Aorta (tissue), 5 donors: ENCODE measurements at regions not wholly inside any gene's neighbourhood (a gene's known extent, or its start where the extent isn't known, plus 50 kb on each side); places are given as distances from the start of the nearest gene placed in this dataset.

Experiments used
- ATAC-seq: fragments of 200-7000 bp; cut with Tn5 transposase; one replicate; pipeline ENCODE4 v1.9.1; 2022; ENCODE audit warnings: moderate library complexity; ENCODE audit not compliant: low FRiP score
- DNase-seq, 2 donors: peaks; one replicate each; pipeline ENCODE4 v3.0.0-alpha.2; 2020
- H3K27ac ChIP-seq, 2 donors: one replicate each; pipeline ENCODE4 v1.5.1; 2013; ENCODE audit warnings: low read length in 2 of 2, mild to moderate bottlenecking in 2 of 2, moderate library complexity in 2 of 2, control low read depth in 1 of 2, inconsistent platforms in 1 of 2, low read depth in 1 of 2
- H3K27me3 ChIP-seq, 2 donors: one replicate each; pipeline ENCODE4 v1.6.1; 2013; ENCODE audit warnings: control low read depth in 1 of 2, low read length in 1 of 2, mild to moderate bottlenecking in 1 of 2, moderate library complexity in 1 of 2; ENCODE audit not compliant: insufficient read depth in 2 of 2, control insufficient read depth in 1 of 2
- H3K36me3 ChIP-seq, 2 donors: one replicate each; pipeline ENCODE4 v1.6.1; 2013; ENCODE audit warnings: control low read depth in 1 of 2, low read length in 1 of 2, mild to moderate bottlenecking in 1 of 2; ENCODE audit not compliant: insufficient read depth in 2 of 2, control insufficient read depth in 1 of 2
- H3K4me1 ChIP-seq, 2 donors: one replicate each; pipeline ENCODE4 v1.6.1; 2013; ENCODE audit warnings: low read length in 2 of 2, control low read depth in 1 of 2, mild to moderate bottlenecking in 1 of 2, moderate library complexity in 1 of 2; ENCODE audit not compliant: insufficient read depth in 2 of 2, control insufficient read depth in 1 of 2
- H3K4me3 ChIP-seq, 2 donors: one replicate each; pipeline ENCODE4 v1.5.1; 2013; ENCODE audit warnings: low read length in 2 of 2, control low read depth in 1 of 2, mild to moderate bottlenecking in 1 of 2
- H3K9me3 ChIP-seq: one replicate; pipeline ENCODE4 v1.6.1; 2013; ENCODE audit warnings: mild to moderate bottlenecking, low read length; ENCODE audit not compliant: control insufficient read depth
- WGBS, 2 donors: extraction: QIAGEN DNeasy Blood & Tissue Kit; methylation state at CpG; one replicate each; pipeline ENCODE4 v1.1.7; 2013; 5-methylcytosine and 5-hydroxymethylcytosine counted together
- intact Hi-C, 2 donors: fragments of 100-400 bp; cut with DNase I; formaldehyde crosslinking; loops; one replicate each; pipeline versions ENCODE4 v1.14.2 to v1.15.0; 2022
- donor health status: healthy with polysubstance abuse.
- donor health status: Bipolar disorder and iron deficiency.
- donor health status: DM: no; HTN: no; CAD: no.
- donor health status: DM: no; HTN: no; CAD: no.
- donor health status: DM: yes; HTN: yes; CAD: no.

DNA sequence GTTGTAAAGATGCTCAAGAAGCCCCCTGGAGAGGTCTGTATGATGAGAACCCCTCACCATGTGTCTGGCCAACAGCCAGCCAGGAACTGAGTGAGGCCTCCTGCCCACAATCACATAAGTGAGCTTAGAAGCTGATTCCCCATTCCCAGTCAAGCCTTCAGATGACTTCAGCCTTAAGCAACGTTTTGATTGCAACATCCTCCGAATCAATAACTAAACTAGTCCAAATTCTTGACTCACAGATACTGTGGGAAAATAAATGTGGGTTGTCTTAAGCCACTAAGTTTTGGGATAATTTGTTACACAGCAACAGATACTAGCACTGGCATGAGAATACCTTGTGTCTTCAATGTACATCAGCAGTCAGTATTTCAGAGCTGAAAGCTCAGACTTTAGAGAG lies 54.5 kb upstream of the HS3ST4 start:
- WGBS, 2 donors, result 73 to 79% methylated on average over 2 of the region's 2 CpGs
- Histone ChIP-seq H3K27me3 (no peaks in the 10 kb centered on the region), H3K36me3 (no peaks in the 10 kb centered on the region), H3K4me1 (no peaks in the 10 kb centered on the region), H3K4me3 (no peak overlapping the region), H3K27ac (no peak overlapping the region), H3K9me3 (peaks cover 4% of the 10 kb centered on the region)
- ATAC-seq, result no peak
- no peak for DNase-seq
- intact Hi-C loops, result no loop called here

DNA sequence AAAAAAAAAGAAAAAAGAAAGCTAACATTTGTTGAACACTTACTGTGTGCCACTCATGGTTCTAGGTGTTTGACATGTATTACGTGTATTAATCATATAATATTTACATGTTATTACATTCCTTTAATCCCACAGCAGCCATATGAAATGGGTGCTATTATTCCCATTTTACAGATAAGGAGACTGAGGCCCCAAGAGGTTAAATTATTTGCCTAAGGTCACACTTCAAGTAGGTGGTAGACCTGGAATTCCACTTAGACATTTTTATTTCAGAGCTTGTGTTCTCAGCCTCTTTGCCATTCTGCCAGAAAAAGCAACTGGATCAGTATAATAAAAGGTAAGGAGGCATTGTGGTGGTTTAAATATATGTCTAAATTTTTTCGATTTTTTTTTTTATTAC lies 55.1 kb upstream of the HS3ST4 start:
- no peak overlapping the region for H3K4me3 ChIP-seq
- H3K27me3 ChIP-seq, result no peaks in the 10 kb centered on the region
- no peak overlapping the region for H3K27ac ChIP-seq
- no peak for ATAC-seq
- no peak for DNase-seq
- H3K4me1 ChIP-seq, result no peaks in the 10 kb centered on the region
- H3K9me3 ChIP-seq, result peaks cover 4% of the 10 kb centered on the region
- H3K36me3 ChIP-seq, result no peaks in the 10 kb centered on the region
- 81 to 83% methylated on average over 2 of the region's 2 CpGs for WGBS, 2 donors
- intact Hi-C loops, result no loop called here

DNA sequence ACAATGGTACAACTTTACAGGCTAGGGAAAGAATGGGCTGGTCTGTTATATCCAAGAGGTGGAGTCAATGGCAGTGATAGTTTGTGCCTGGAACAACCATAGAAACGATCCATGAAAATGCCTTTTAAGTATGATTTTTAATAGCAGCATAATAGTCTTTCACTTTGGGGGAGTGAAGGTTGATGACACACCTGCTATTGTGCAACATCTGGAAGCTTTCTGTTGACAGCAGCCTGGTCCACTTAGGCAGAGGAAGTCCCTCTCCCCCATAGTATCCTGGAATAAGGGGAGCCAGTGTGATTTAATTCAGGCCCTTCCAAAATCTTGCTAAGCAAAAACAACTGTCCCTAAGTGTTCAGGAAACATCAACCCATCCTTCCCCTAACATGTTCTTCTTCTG lies 56.3 kb upstream of the HS3ST4 start:
- peaks cover 4% of the 10 kb centered on the region for H3K9me3 ChIP-seq
- no peaks in the 10 kb centered on the region for H3K36me3 ChIP-seq
- no peak overlapping the region for H3K4me3 ChIP-seq
- H3K4me1 ChIP-seq, result no peaks in the 10 kb centered on the region
- ATAC-seq, result no peak
- no peak overlapping the region for H3K27ac ChIP-seq
- H3K27me3 ChIP-seq, result no peaks in the 10 kb centered on the region
- intact Hi-C loops, result no loop called here
- DNase-seq, result no peak
- WGBS, 2 donors, result 66 to 67% methylated on average over 1 of the region's 1 CpG

DNA sequence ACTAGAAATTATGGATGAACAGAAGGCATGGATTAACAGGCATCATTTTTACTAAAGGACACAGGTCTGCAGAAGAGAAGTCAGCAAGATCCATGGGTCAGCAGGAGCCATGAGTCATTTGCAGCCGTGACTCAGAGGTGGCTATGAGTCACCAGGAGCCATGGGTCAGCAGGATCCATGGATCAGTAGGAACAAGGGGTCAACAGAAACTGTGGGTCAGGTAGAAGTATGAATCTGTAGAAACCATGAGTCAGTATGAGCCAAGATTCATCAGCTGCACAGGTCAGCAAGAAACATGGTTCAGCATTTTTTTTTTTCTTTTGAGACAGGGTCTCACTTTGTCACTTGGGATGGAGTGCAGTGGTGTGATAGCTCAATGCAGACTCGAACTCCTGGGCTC lies 58.2 kb upstream of the HS3ST4 start:
- peaks cover 3% of the 10 kb centered on the region for H3K9me3 ChIP-seq
- no peak overlapping the region for H3K27ac ChIP-seq
- H3K4me1 ChIP-seq, result no peaks in the 10 kb centered on the region
- H3K36me3 ChIP-seq, result no peaks in the 10 kb centered on the region
- H3K4me3 ChIP-seq, result no peak overlapping the region
- WGBS, 2 donors, result 42 to 46% methylated on average over 2 of the region's 2 CpGs
- DNase-seq (no peak), ATAC-seq (no peak)
- H3K27me3 ChIP-seq, result no peaks in the 10 kb centered on the region
- intact Hi-C loops, result no loop called here

DNA sequence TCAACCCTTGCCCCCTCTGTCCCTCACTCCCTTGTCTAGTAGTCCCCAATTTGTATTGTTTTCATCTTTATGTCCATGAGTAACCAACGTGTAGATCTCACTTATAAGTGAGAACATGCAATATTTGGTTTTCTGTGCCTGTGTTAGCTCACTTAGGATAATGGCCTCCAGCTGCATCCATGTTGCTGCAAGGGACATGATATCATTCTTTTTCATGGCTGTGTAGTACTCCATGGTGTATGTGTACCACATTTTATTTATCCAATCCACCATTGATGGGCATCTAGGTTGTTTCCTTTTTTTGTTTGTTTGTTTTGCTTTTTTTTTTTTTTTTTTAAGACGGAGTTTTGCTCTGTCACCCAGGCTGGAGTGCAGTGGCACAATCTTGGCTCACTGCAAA lies 63.0 kb upstream of the HS3ST4 start:
- intact Hi-C loops, result no loop called here
- Histone ChIP-seq H3K36me3 (no peaks in the 10 kb centered on the region), H3K27ac (no peak overlapping the region), H3K9me3 (peaks cover 3% of the 10 kb centered on the region), H3K27me3 (no peaks in the 10 kb centered on the region), H3K4me1 (no peaks in the 10 kb centered on the region), H3K4me3 (no peak overlapping the region)
- WGBS, 2 donors, result 84% methylated on average over 2 of the region's 2 CpGs
- DNase-seq, result no peak
- ATAC-seq, result no peak

DNA sequence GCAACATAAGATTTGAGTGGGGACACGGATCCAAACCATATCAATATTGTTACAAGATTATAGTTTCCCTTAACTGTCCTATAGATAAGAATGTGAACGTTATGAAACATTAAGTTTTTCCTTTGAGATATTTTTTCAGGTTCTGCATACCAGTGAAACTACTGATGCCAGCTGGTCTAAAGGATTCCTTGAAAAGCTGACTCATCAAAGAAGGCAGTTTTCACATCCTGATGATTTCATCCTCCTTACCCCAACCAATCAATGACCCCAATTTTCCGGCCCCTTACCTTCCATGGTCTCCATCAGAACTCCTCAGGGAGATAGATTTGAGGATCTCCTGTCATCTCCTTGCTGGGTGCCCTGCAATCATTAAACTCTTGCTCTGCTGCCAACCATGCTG lies 64.1 kb upstream of the HS3ST4 start:
- H3K36me3 ChIP-seq, result no peaks in the 10 kb centered on the region
- H3K27ac ChIP-seq, result no peak overlapping the region
- DNase-seq (no peak), ATAC-seq (no peak)
- peaks cover 2% of the 10 kb centered on the region for H3K9me3 ChIP-seq
- H3K27me3 ChIP-seq, result no peaks in the 10 kb centered on the region
- intact Hi-C loops, result no loop called here
- H3K4me1 ChIP-seq, result no peaks in the 10 kb centered on the region
- 36 to 56% methylated on average over 3 of the region's 3 CpGs for WGBS, 2 donors
- no peak overlapping the region for H3K4me3 ChIP-seq

DNA sequence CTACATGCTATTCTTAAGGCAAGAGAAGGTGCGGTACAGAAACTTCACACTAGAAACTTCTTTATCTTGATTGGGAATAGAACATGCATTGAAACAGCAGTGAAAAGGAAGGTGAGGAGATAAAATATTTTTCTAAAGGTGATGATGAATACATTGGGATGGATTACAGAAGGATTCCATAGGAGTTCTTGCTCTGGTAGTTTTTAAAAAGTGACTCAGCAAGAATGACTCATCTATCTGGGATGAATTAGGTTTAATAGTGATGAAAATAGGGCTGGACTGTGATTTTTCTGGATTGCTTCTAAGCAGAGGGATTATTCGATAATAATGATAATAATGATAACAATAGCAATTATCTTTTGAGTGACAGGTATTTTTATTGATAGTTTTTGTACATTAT lies 65.6 kb upstream of the HS3ST4 start:
- Histone ChIP-seq H3K27me3 (no peaks in the 10 kb centered on the region), H3K4me3 (no peak overlapping the region), H3K4me1 (no peaks in the 10 kb centered on the region), H3K36me3 (no peaks in the 10 kb centered on the region), H3K27ac (no peak overlapping the region), H3K9me3 (peaks cover 2% of the 10 kb centered on the region)
- 85 to 86% methylated on average over 2 of the region's 2 CpGs for WGBS, 2 donors
- no peak for ATAC-seq
- no peak for DNase-seq
- intact Hi-C loops, result no loop called here

DNA sequence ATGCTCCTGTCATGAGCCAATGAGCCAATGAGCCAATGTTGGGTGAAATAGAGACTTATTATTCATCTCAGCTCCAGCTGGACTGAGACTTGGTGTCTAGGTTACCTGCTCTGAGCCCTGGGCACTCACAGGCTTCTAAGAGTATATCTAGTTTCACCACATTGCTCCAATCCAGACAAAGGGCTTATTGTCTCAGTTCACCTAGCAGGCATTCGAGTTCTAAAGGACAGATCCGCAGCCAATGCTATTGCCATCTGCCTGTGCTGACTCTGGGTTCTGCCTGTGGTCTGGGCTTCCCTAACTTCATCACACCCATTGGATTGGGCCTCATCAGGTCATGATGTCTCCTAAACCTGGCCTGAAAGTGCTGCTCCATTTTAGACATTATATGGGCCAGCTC lies 66.1 kb upstream of the HS3ST4 start:
- Histone ChIP-seq H3K27me3 (no peaks in the 10 kb centered on the region), H3K36me3 (no peaks in the 10 kb centered on the region), H3K4me3 (no peak overlapping the region), H3K9me3 (peaks cover 2% of the 10 kb centered on the region), H3K27ac (no peak overlapping the region), H3K4me1 (no peaks in the 10 kb centered on the region)
- intact Hi-C loops, result no loop called here
- WGBS, 2 donors, result 66 to 75% methylated on average over 2 of the region's 2 CpGs
- DNase-seq (no peak), ATAC-seq (no peak)

DNA sequence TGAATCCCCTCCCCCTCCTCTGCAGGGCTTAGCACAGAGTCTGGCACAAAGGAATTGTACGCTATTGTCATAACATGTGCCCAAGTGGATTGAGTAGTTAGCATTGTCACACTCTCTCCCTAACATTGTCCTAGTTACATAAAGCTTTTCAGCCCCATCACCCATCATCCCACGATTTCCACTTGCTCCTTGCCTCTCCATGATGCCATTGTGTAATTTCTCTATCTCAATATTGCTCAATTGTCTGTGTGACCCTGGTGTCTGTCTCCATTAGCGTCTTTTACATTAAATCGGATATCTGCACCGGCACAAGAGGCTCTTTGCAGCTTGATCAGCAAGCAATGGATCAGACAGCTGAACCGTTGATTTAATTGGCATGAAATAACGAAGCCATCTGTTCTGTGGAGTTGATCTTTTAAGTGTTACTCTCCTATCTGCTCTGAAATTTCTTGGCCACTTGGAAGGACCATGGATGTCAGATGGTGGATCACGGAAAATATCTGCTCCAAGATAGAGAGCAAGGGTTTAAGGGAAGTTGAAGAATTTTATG lies 77.0 kb upstream of the HS3ST4 start:
- no peaks in the 10 kb centered on the region for H3K36me3 ChIP-seq
- no peak for ATAC-seq
- 79 to 80% methylated on average over 8 of the region's 8 CpGs for WGBS, 2 donors
- H3K4me3 ChIP-seq, result no peak overlapping the region
- no peaks in the 10 kb centered on the region for H3K4me1 ChIP-seq
- intact Hi-C loops, result no loop called here
- no peak for DNase-seq
- peaks cover 0 to 2% of the 10 kb centered on the region in 2 donors for H3K27me3 ChIP-seq
- H3K27ac ChIP-seq, result no peak overlapping the region
- H3K9me3 ChIP-seq, result no peaks in the 10 kb centered on the region
